Astrocyte of the hippocampus (primary cell): ENCODE measurements at regions not wholly inside any gene's neighbourhood (a gene's known extent, or its start where the extent isn't known, plus 50 kb on each side); places are given as distances from the start of the nearest gene placed in this dataset.

ENCODE experiments used
- DNase-seq: peaks from one replicate; pipeline ENCODE4 v3.0.0; 2011; ENCODE audit warnings: low read depth, low spot score

- DNase-seq = no peak
Measured at GRCh38 chr1:18535391-18536210, 54.9 kb downstream of the KLHDC7A start.

- DNase-seq = no peak
Measured at GRCh38 chr1:18536356-18536755, 55.6 kb downstream of the KLHDC7A start.

GRCh38 chr1:18536915-18537314 lies 56.2 kb downstream of the KLHDC7A start:
- DNase-seq = no peak

- no peak for DNase-seq
Measured at GRCh38 chr1:18537386-18538306, 56.9 kb downstream of the KLHDC7A start.

- no peak for DNase-seq
Measured at GRCh38 chr1:18539171-18539570, 58.4 kb downstream of the KLHDC7A start.

GRCh38 chr1:18540136-18540765 lies 59.5 kb downstream of the KLHDC7A start:
- no peak for DNase-seq

- no peak for DNase-seq
Measured at GRCh38 chr1:18541046-18541795, 60.5 kb downstream of the KLHDC7A start.

- no peak for DNase-seq
Measured at GRCh38 chr1:18542351-18542750, 61.6 kb downstream of the KLHDC7A start.

- no peak for DNase-seq
Measured at GRCh38 chr1:18546026-18546425, 65.3 kb downstream of the KLHDC7A start.

GRCh38 chr1:18547460-18547859 lies 66.7 kb downstream of the KLHDC7A start:
- DNase-seq = no peak

- DNase-seq = no peak
Measured at GRCh38 chr1:18548643-18549042, 67.9 kb downstream of the KLHDC7A start.

GRCh38 chr1:18549106-18549505 lies 68.4 kb downstream of the KLHDC7A start:
- DNase-seq = no peak

- no peak for DNase-seq
Measured at GRCh38 chr1:18549906-18550305, 69.2 kb downstream of the KLHDC7A start.

GRCh38 chr1:18552631-18553030 lies 71.9 kb downstream of the KLHDC7A start:
- DNase-seq = no peak

- no peak for DNase-seq
Measured at GRCh38 chr1:18553388-18553787, 72.7 kb downstream of the KLHDC7A start.

- no peak for DNase-seq
Measured at GRCh38 chr1:18554099-18554498, 73.4 kb downstream of the KLHDC7A start.

- DNase-seq = no peak
Measured at GRCh38 chr1:18554597-18554996, 73.9 kb downstream of the KLHDC7A start.

- no peak for DNase-seq
Measured at GRCh38 chr1:18555036-18555435, 74.3 kb downstream of the KLHDC7A start.

GRCh38 chr1:18556364-18556763 lies 74.3 kb upstream of the PAX7 start:
- DNase-seq = peak; percentile 15

GRCh38 chr1:18557621-18558465 lies 72.8 kb upstream of the PAX7 start:
- peak; percentile 5 for DNase-seq
